Smooth muscle cell (in vitro differentiated cells): ENCODE measurements at regions not wholly inside any gene's neighbourhood (a gene's known extent, or its start where the extent isn't known, plus 50 kb on each side); places are given as distances from the start of the nearest gene placed in this dataset.

ENCODE experiments used
- DNase-seq: peaks from one replicate; lab custom pipeline; 2025; ENCODE audit not compliant: unreplicated experiment; lab: John Stamatoyannopoulos, UW
- H2AFZ ChIP-seq: fragments of 200-600 bp; sonication (generic); 2 replicates; pipeline ENCODE4 v1.6.0; 2016; ENCODE audit warnings: antibody characterized with exemption, low read depth, mild to moderate bottlenecking
- H3F3A ChIP-seq: fragments of 200-600 bp; sonication (generic); 2 replicates; pipeline ENCODE4 v1.6.0; 2017; ENCODE audit warnings: antibody characterized with exemption, low read depth
- H3K27ac ChIP-seq: fragments of 200-600 bp; sonication (generic); 2 replicates; pipeline ENCODE4 v1.5.1; 2016; ENCODE audit warnings: low read depth, mild to moderate bottlenecking
- H3K27me3 ChIP-seq: fragments of 200-600 bp; sonication (generic); 2 replicates; pipeline ENCODE4 v1.6.1; 2016; ENCODE audit warnings: low read depth, mild to moderate bottlenecking
- H3K36me3 ChIP-seq: fragments of 200-600 bp; sonication (generic); 2 replicates; pipeline ENCODE4 v1.5.1; 2016; ENCODE audit warnings: low read depth
- H3K4me1 ChIP-seq: fragments of 200-600 bp; sonication (generic); 2 replicates; pipeline ENCODE4 v1.5.1; 2016; ENCODE audit warnings: low read depth
- H3K4me2 ChIP-seq: fragments of 200-600 bp; sonication (generic); 2 replicates; pipeline ENCODE4 v1.6.0; 2016; ENCODE audit warnings: mild to moderate bottlenecking
- H3K4me3 ChIP-seq: fragments of 200-600 bp; sonication (generic); 2 replicates; pipeline ENCODE4 v1.5.1; 2016; ENCODE audit warnings: mild to moderate bottlenecking
- H3K79me2 ChIP-seq: fragments of 200-600 bp; sonication (generic); 2 replicates; pipeline ENCODE4 v1.6.0; 2016; ENCODE audit warnings: low read depth, mild to moderate bottlenecking
- H3K9ac ChIP-seq: fragments of 200-600 bp; sonication (generic); 2 replicates; pipeline ENCODE4 v1.6.0; 2016; ENCODE audit warnings: low read depth
- H3K9me3 ChIP-seq: fragments of 200-600 bp; sonication (generic); replicated peaks from 2 replicates; pipeline ENCODE4 v1.5.1; 2016; ENCODE audit warnings: low read depth
- H4K20me1 ChIP-seq: fragments of 200-600 bp; sonication (generic); 2 replicates; pipeline ENCODE4 v1.6.0; 2016; ENCODE audit warnings: low read depth
- WGBS: methylation state at CpG from one replicate; pipeline ENCODE4 v1.1.7; 2016; ENCODE audit warnings: low lambda C conversion rate; 5-methylcytosine and 5-hydroxymethylcytosine counted together
- TF ChIP-seq, protein P1 (sequence below): fragments of 200-600 bp; sonication (generic); IDR thresholded peaks from 2 replicates; pipeline ENCODE4 v1.5.1; 2017; ENCODE audit warnings: borderline replicate concordance, mild to moderate bottlenecking, antibody characterized with exemption; ENCODE audit not compliant: insufficient read depth, poor library complexity, severe bottlenecking

DNA sequence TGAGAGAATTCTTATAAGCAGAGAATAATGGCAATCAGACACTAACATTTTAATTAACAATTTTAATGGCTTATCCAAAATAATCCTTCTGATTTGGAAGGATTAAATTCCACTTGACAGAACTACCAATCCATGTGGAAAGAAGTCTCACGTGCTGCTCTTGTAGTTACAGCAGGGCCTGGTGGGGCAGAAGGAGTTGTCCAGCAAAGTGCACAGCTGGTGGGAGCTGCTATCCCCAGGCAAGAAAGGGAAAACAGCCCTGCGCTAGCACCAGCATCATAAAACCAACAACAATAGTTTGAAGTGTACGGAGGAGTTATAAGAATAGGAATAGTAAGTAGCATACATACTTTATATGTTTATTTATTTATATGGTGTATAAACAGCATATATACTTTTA is 127.4 kb upstream of the TRIM2 start:
- Histone ChIP-seq H3K9ac (no peak overlapping the region), H3K27me3 (no peaks in the 10 kb centered on the region), H3K4me3 (no peak overlapping the region), H3K79me2 (no peaks in the 10 kb centered on the region), H3K36me3 (no peaks in the 10 kb centered on the region), H3F3A (no peaks in the 10 kb centered on the region), H4K20me1 (no peaks in the 10 kb centered on the region), H3K4me2 (no peak overlapping the region), H3K27ac (no peak overlapping the region), H3K9me3 (no peaks in the 10 kb centered on the region), H3K4me1 (peaks cover 20% of the 10 kb centered on the region), H2AFZ (no peak overlapping the region)
- DNase-seq = no peak
- 81% methylated on average over 3 of the region's 3 CpGs for WGBS
- TF ChIP-seq, protein P1, sequence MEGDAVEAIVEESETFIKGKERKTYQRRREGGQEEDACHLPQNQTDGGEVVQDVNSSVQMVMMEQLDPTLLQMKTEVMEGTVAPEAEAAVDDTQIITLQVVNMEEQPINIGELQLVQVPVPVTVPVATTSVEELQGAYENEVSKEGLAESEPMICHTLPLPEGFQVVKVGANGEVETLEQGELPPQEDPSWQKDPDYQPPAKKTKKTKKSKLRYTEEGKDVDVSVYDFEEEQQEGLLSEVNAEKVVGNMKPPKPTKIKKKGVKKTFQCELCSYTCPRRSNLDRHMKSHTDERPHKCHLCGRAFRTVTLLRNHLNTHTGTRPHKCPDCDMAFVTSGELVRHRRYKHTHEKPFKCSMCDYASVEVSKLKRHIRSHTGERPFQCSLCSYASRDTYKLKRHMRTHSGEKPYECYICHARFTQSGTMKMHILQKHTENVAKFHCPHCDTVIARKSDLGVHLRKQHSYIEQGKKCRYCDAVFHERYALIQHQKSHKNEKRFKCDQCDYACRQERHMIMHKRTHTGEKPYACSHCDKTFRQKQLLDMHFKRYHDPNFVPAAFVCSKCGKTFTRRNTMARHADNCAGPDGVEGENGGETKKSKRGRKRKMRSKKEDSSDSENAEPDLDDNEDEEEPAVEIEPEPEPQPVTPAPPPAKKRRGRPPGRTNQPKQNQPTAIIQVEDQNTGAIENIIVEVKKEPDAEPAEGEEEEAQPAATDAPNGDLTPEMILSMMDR = no peak

DNA sequence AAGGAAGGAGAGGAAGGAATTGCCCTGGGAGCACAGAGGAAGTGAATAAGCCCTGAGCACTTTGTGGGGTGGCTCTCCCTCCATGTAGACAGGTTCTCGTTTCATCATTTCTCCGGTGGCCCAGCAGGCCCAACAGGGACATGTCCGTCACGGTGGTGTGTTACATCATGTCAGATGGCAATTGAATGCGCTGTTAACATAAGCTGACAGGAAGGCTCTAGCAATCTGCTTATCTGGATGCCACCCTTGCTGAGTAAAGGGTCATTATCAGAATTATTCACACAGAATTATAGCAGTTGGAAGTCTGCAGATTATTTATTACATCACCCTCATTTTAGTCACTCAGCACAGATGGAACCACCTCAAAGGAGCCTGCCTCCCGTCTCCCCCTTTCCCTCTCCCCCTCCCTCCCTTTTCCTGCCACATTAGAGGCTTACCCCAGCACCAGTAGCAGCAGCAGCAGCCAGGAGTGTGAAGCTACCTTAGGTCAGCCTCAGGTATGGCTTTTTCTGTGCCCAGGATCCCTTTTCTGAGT is 124.3 kb upstream of the TRIM2 start:
- TF ChIP-seq, protein P1 = no peak
- H4K20me1 ChIP-seq = no peaks in the 10 kb centered on the region
- no peak overlapping the region for H3K4me2 ChIP-seq
- DNase-seq = no peak
- H3F3A ChIP-seq = no peaks in the 10 kb centered on the region
- H3K4me1 ChIP-seq = peaks cover 34% of the 10 kb centered on the region
- 63% methylated on average over 6 of the region's 6 CpGs for WGBS
- H3K79me2 ChIP-seq = no peaks in the 10 kb centered on the region
- H3K27ac ChIP-seq = no peak overlapping the region
- no peaks in the 10 kb centered on the region for H3K27me3 ChIP-seq
- H2AFZ ChIP-seq = no peak overlapping the region
- no peaks in the 10 kb centered on the region for H3K9me3 ChIP-seq
- no peak overlapping the region for H3K4me3 ChIP-seq
- H3K9ac ChIP-seq = no peak overlapping the region
- no peaks in the 10 kb centered on the region for H3K36me3 ChIP-seq

DNA sequence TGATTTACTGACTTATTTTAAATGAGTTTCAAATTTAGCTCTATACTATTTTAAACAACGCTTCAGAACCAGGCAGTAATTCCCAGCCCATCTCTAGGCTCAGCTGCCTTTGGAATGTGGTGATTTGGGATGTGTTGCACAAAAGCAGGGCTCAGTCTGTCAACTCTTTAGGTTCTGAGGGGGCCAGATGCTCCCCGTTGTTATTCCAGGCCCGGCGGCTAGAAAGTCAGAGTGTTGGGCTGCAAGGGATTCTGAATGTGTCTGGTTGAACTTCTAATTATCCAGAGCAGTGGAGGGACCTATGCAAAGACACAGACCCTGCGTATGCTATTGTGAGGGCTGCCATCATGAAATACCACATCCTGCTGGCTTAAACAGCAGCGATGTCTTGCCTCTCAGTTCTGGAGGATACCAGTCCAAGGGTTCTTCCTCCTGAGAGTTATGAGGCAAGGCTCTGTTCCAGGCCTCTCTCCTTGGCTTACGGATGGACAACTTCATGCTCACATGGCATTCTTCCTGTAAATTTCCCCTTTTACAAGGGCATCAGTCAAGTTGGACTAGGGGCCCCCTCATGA is 123.2 kb upstream of the TRIM2 start:
- WGBS = 96% methylated on average over 7 of the region's 7 CpGs
- no peaks in the 10 kb centered on the region for H4K20me1 ChIP-seq
- no peaks in the 10 kb centered on the region for H3K9me3 ChIP-seq
- H3K79me2 ChIP-seq = no peaks in the 10 kb centered on the region
- no peak overlapping the region for H3K4me3 ChIP-seq
- no peaks in the 10 kb centered on the region for H3K36me3 ChIP-seq
- TF ChIP-seq, protein P1 = no peak
- H3K27ac ChIP-seq = no peak overlapping the region
- DNase-seq = no peak
- no peak overlapping the region for H3K9ac ChIP-seq
- no peak overlapping the region for H2AFZ ChIP-seq
- H3K27me3 ChIP-seq = no peaks in the 10 kb centered on the region
- H3K4me1 ChIP-seq = peaks cover 27% of the 10 kb centered on the region
- H3K4me2 ChIP-seq = no peak overlapping the region
- no peaks in the 10 kb centered on the region for H3F3A ChIP-seq

DNA sequence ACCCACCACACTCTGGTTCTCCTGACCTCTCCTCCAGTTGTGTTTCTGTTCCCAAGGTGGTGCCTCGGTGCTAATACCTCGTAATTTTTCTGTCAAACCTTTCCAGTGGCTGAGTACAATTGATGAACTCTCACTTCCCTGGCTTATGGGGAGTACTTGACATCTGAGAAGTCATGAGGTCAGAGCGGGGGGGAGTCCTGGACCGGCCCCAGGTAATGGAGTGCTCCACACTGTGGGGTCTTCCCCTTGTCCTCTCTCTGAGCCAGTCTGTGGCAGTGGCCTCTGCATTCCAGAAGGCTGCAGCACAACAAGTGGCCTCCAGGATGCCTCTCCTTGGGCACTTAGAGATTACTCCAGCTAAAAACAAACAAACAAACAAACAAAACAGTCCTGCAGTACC is 122.5 kb upstream of the TRIM2 start:
- no peak for DNase-seq
- TF ChIP-seq, protein P1 = no peak
- H3F3A ChIP-seq = no peaks in the 10 kb centered on the region
- H3K4me2 ChIP-seq = no peak overlapping the region
- no peaks in the 10 kb centered on the region for H3K27me3 ChIP-seq
- peaks cover 21% of the 10 kb centered on the region for H3K4me1 ChIP-seq
- H3K79me2 ChIP-seq = no peaks in the 10 kb centered on the region
- H3K36me3 ChIP-seq = no peaks in the 10 kb centered on the region
- no peak overlapping the region for H3K4me3 ChIP-seq
- WGBS = 87% methylated on average over 4 of the region's 4 CpGs
- H2AFZ ChIP-seq = no peak overlapping the region
- H3K27ac ChIP-seq = no peak overlapping the region
- H3K9ac ChIP-seq = no peak overlapping the region
- no peaks in the 10 kb centered on the region for H4K20me1 ChIP-seq
- H3K9me3 ChIP-seq = no peaks in the 10 kb centered on the region
